ENCODE measurements at regions not wholly inside any gene's neighbourhood (a gene's known extent, or its start where the extent isn't known, plus 50 kb on each side); places are given as distances from the start of the nearest gene placed in this dataset.

DNA sequence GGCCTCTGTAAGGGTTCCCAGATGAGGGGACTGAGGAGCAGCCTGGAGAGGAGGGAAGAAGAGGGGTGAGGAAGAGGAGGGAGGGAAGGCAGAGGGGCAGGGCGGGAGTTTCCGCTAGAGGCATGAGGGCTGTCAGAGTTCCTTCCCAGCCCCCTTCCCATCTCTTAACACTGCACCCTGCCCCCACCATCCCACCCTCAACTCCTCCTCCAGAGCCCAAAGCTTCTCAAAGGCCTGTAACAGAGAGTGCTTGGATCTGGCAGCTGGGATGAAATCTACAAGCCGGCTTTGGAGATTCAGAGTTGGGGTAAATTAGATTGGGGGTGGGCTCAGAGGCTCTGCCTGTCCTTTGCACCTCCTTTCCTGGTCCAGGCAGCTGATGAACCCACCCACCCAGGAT, 57.3 kb upstream of the DLX4 start:
- no peak overlapping the region for H3K4me3 ChIP-seq (ENCODE audit: low read depth, low read length)
- DNase-seq (ENCODE audit: low read depth): no peak
- in situ Hi-C loops (cut with HindIII; ENCODE audit: low sequenced_read_pairs): no loop called here
- TF ChIP-seq, protein P1, sequence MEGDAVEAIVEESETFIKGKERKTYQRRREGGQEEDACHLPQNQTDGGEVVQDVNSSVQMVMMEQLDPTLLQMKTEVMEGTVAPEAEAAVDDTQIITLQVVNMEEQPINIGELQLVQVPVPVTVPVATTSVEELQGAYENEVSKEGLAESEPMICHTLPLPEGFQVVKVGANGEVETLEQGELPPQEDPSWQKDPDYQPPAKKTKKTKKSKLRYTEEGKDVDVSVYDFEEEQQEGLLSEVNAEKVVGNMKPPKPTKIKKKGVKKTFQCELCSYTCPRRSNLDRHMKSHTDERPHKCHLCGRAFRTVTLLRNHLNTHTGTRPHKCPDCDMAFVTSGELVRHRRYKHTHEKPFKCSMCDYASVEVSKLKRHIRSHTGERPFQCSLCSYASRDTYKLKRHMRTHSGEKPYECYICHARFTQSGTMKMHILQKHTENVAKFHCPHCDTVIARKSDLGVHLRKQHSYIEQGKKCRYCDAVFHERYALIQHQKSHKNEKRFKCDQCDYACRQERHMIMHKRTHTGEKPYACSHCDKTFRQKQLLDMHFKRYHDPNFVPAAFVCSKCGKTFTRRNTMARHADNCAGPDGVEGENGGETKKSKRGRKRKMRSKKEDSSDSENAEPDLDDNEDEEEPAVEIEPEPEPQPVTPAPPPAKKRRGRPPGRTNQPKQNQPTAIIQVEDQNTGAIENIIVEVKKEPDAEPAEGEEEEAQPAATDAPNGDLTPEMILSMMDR (IDR thresholded peaks at IDR 0.05; ENCODE audit: low read depth, low read length, missing control alignments): no peak

DNA sequence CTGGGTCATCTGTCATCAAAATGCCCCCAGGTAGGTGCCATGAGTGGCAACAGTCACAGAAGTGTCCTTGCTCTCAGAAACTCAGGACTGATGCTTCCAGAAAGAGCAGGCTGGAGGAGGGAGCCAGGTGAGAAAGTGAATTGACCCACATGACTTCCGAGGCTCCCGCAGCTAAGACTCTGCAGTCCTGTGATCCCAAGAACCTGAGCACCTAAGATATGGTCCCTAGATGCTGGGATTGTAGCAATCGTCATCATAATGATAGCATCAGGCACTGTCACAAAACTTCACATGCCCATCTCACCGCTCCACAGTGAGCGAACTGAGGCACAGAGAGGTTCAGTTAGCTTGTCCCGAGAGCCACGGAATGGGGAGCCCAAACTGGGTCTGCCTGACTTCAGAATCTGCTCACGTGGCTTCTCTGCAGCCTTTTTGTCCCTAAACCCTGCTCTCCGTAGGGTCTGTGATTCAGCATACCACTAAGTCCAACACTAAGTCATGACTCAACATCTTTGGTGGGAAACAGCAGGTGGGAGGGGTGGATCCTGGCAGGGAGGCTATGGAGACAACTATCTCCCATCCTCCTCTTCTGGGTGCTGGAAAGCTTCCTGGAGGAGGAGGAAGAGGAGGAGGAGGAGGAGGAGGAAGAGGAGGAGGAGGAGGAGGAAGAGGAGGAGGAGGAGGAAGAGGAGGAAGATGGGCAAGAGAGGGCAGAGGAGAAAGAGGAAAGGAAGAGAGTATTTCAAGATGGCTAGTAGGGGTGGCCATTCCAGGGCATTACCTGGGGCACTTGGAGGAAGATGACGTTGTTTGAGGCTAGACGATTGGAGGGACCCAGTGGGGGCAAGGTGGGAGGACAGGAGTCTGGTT, 55.5 kb upstream of the DLX4 start:
- TF ChIP-seq, protein P1 (IDR thresholded peaks at IDR 0.05; ENCODE audit: low read depth, low read length, missing control alignments): no peak
- in situ Hi-C loops (cut with HindIII; ENCODE audit: low sequenced_read_pairs): no loop called here
- H3K4me3 ChIP-seq (ENCODE audit: low read depth, low read length): no peak overlapping the region
- DNase-seq (ENCODE audit: low read depth): peak; percentile 46

DNA sequence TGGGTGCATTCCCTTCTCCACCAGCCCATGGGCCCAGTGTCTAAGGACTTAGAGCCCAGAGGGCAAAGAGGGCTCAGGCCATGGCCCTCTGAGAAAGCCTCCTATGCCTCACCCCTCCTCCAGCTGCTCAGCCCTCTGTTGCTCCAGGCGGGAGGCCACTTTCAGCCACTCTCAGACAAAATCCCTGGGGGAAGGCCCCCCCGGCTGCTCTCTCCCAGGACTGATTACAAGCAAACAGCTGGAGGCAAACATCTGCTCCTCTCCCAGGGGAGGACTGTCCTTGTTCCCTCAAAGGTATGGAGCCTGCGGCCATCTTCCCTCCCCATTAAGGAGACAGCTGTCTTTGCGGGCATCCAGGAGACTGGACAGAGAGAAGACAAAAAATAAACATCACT, 54.9 kb upstream of the DLX4 start:
- no peak for DNase-seq (ENCODE audit: low read depth)
- TF ChIP-seq, protein P1 (IDR thresholded peaks at IDR 0.05; ENCODE audit: low read depth, low read length, missing control alignments): no peak
- in situ Hi-C loops (cut with HindIII; ENCODE audit: low sequenced_read_pairs): no loop called here

DNA sequence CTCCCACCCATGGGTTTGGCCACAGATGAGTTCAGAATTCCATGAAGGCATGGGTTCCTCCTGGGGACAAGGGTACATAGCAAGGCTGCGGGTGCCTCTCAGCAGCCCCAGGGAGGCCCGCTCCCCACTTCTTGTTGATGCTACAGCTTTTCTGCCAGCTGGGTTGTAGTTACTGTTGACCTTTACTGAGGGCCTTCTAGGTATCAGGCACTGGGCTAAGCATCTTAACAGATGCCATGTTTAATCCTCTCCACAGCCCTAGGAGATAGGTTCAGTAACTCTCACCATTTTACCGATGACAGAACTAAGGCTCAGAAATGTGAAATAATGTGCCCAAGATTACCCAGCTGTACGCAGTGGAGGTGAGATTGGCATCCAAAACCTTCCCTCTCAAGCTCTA, 54.3 kb upstream of the DLX4 start:
- in situ Hi-C loops (cut with HindIII; ENCODE audit: low sequenced_read_pairs): no loop called here
- no peak overlapping the region for H3K4me3 ChIP-seq (ENCODE audit: low read depth, low read length)
- TF ChIP-seq, protein P1 (IDR thresholded peaks at IDR 0.05; ENCODE audit: low read depth, low read length, missing control alignments): no peak
- DNase-seq (ENCODE audit: low read depth): no peak

More for the DNA sequence above, 54.9 kb upstream of the DLX4 start:
- H3K4me3 ChIP-seq (ENCODE audit: low read depth, low read length): no peak overlapping the region

DNA sequence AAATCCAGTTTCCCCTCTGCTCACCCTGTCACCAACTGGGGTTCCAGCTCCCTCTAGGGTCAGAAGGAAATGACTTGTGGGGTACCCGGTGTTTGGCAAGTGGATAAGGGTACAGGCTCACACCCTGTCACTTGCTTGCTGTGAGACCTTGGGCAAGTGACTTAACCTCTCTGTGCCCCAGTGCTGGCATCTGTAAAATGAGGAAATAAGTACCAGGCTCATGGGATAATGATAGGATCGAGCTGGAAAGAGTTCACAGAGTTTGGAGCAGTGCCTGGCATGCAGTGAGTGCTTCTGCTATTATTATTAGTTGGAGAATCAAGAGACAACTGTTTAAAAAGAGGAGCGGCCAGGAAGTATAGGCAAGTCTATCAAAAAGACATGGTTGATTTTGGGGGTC, 53.7 kb upstream of the DLX4 start:
- no peak overlapping the region for H3K4me3 ChIP-seq (ENCODE audit: low read depth, low read length)
- TF ChIP-seq, protein P1 (IDR thresholded peaks at IDR 0.05; ENCODE audit: low read depth, low read length, missing control alignments): no peak
- in situ Hi-C loops (cut with HindIII; ENCODE audit: low sequenced_read_pairs): no loop called here
- DNase-seq (ENCODE audit: low read depth): no peak

GRCh38 chr17:49915670-49916069, 53.3 kb upstream of the DLX4 start:
- DNase-seq (ENCODE audit: low read depth): no peak
- TF ChIP-seq, protein P1 (IDR thresholded peaks at IDR 0.05; ENCODE audit: low read depth, low read length, missing control alignments): no peak
- H3K4me3 ChIP-seq (ENCODE audit: low read depth, low read length): no peak overlapping the region
- in situ Hi-C loops (cut with HindIII; ENCODE audit: low sequenced_read_pairs): no loop called here
